Memory B cell (primary cell): ENCODE measurements at regions not wholly inside any gene's neighbourhood (a gene's known extent, or its start where the extent isn't known, plus 50 kb on each side); places are given as distances from the start of the nearest gene placed in this dataset.

Experiments
- ATAC-seq: fragments of 150-1000 bp; cut with Tn5 transposase; 2 replicates; pipeline ENCODE4 v1.10.0; 2021; ENCODE audit warnings: low read depth, mild to moderate bottlenecking, moderate library complexity
- DNase-seq, 2 donors: peaks; one replicate each; pipeline ENCODE4 v3.0.0; 2022; ENCODE audit warnings: low spot score in 2 of 2
- H3K27ac Mint-ChIP-seq: one replicate; pipeline ENCODE4 v1.8.0; 2022; ENCODE audit warnings: mild to moderate bottlenecking, moderate library complexity, mixed read lengths
- H3K27me3 Mint-ChIP-seq: one replicate; pipeline ENCODE4 v1.8.0; 2022; ENCODE audit warnings: mixed read lengths
- H3K36me3 Mint-ChIP-seq: one replicate; pipeline ENCODE4 v1.8.0; 2022; ENCODE audit warnings: mild to moderate bottlenecking, mixed read lengths
- H3K4me1 Mint-ChIP-seq: one replicate; pipeline ENCODE4 v1.8.0; 2022; ENCODE audit warnings: mixed read lengths
- H3K4me3 Mint-ChIP-seq: one replicate; pipeline ENCODE4 v1.8.0; 2022; ENCODE audit warnings: mild to moderate bottlenecking, moderate library complexity, mixed read lengths
- H3K9me3 Mint-ChIP-seq: one replicate; pipeline ENCODE4 v1.8.0; 2022; ENCODE audit warnings: mixed read lengths

- Mint-ChIP-seq H3K4me3 (no peak overlapping the region), H3K4me1 (no peaks in the 10 kb centered on the region), H3K9me3 (peaks cover 11% of the 10 kb centered on the region), H3K27me3 (no peaks in the 10 kb centered on the region), H3K36me3 (peaks cover 2% of the 10 kb centered on the region), H3K27ac (no peak overlapping the region)
- ATAC-seq (no peak), DNase-seq (no peak)
These were observed 1242.7 kb upstream of the MIR17HG start for GRCh38 chr13:90104764-90105163.

- H3K4me1 Mint-ChIP-seq = no peaks in the 10 kb centered on the region
- H3K27me3 Mint-ChIP-seq = no peaks in the 10 kb centered on the region
- ATAC-seq (no peak), DNase-seq (no peak)
- no peak overlapping the region for H3K27ac Mint-ChIP-seq
- H3K9me3 Mint-ChIP-seq = peaks cover 12% of the 10 kb centered on the region
- H3K36me3 Mint-ChIP-seq = peaks cover 2% of the 10 kb centered on the region
- H3K4me3 Mint-ChIP-seq = no peak overlapping the region
These were observed 1242.2 kb upstream of the MIR17HG start for GRCh38 chr13:90105276-90105675.

GRCh38 chr13:90105849-90106496, 1241.5 kb upstream of the MIR17HG start:
- DNase-seq (no peak), ATAC-seq (no peak)
- Mint-ChIP-seq H3K4me1 (no peaks in the 10 kb centered on the region), H3K9me3 (peaks cover 12% of the 10 kb centered on the region), H3K36me3 (peaks cover 2% of the 10 kb centered on the region), H3K27ac (no peak overlapping the region), H3K27me3 (no peaks in the 10 kb centered on the region), H3K4me3 (no peak overlapping the region)

- ATAC-seq (no peak), DNase-seq (no peak)
- Mint-ChIP-seq H3K9me3 (peaks cover 12% of the 10 kb centered on the region), H3K36me3 (peaks cover 2% of the 10 kb centered on the region), H3K27ac (no peak overlapping the region), H3K4me3 (no peak overlapping the region), H3K27me3 (no peaks in the 10 kb centered on the region), H3K4me1 (no peaks in the 10 kb centered on the region)
These were observed 1239.8 kb upstream of the MIR17HG start for GRCh38 chr13:90107661-90108060.

GRCh38 chr13:90108547-90108946, 1238.9 kb upstream of the MIR17HG start:
- H3K27ac Mint-ChIP-seq = no peak overlapping the region
- H3K27me3 Mint-ChIP-seq = no peaks in the 10 kb centered on the region
- DNase-seq (no peak), ATAC-seq (no peak)
- no peak overlapping the region for H3K4me3 Mint-ChIP-seq
- H3K36me3 Mint-ChIP-seq = no peaks in the 10 kb centered on the region
- H3K9me3 Mint-ChIP-seq = peaks cover 9% of the 10 kb centered on the region
- no peaks in the 10 kb centered on the region for H3K4me1 Mint-ChIP-seq

GRCh38 chr13:90116121-90116520, 1231.4 kb upstream of the MIR17HG start:
- Mint-ChIP-seq H3K27me3 (no peaks in the 10 kb centered on the region), H3K27ac (no peak overlapping the region), H3K4me3 (no peak overlapping the region), H3K9me3 (peaks cover 12% of the 10 kb centered on the region), H3K4me1 (no peaks in the 10 kb centered on the region), H3K36me3 (no peaks in the 10 kb centered on the region)
- ATAC-seq = no peak
- DNase-seq = no peak

GRCh38 chr13:90118467-90119071, 1228.9 kb upstream of the MIR17HG start:
- DNase-seq (no peak), ATAC-seq (no peak)
- peaks cover 9% of the 10 kb centered on the region for H3K9me3 Mint-ChIP-seq
- H3K27me3 Mint-ChIP-seq = no peaks in the 10 kb centered on the region
- H3K4me1 Mint-ChIP-seq = no peaks in the 10 kb centered on the region
- H3K27ac Mint-ChIP-seq = no peak overlapping the region
- no peak overlapping the region for H3K4me3 Mint-ChIP-seq
- no peaks in the 10 kb centered on the region for H3K36me3 Mint-ChIP-seq

- H3K27ac Mint-ChIP-seq = no peak overlapping the region
- DNase-seq (no peak), ATAC-seq (no peak)
- peaks cover 7% of the 10 kb centered on the region for H3K9me3 Mint-ChIP-seq
- no peaks in the 10 kb centered on the region for H3K4me1 Mint-ChIP-seq
- H3K36me3 Mint-ChIP-seq = no peaks in the 10 kb centered on the region
- H3K4me3 Mint-ChIP-seq = no peak overlapping the region
- H3K27me3 Mint-ChIP-seq = no peaks in the 10 kb centered on the region
These were observed 1227.5 kb upstream of the MIR17HG start for GRCh38 chr13:90120026-90120425.

- Mint-ChIP-seq H3K27ac (no peak overlapping the region), H3K36me3 (no peaks in the 10 kb centered on the region), H3K9me3 (peaks cover 4% of the 10 kb centered on the region), H3K4me3 (no peak overlapping the region), H3K4me1 (no peaks in the 10 kb centered on the region), H3K27me3 (no peaks in the 10 kb centered on the region)
- ATAC-seq (no peak), DNase-seq (no peak)
These were observed 1225.7 kb upstream of the MIR17HG start for GRCh38 chr13:90121784-90122183.

GRCh38 chr13:90122531-90122930, 1225.0 kb upstream of the MIR17HG start:
- peaks cover 4% of the 10 kb centered on the region for H3K9me3 Mint-ChIP-seq
- H3K4me1 Mint-ChIP-seq = no peaks in the 10 kb centered on the region
- no peaks in the 10 kb centered on the region for H3K36me3 Mint-ChIP-seq
- H3K27ac Mint-ChIP-seq = no peak overlapping the region
- H3K27me3 Mint-ChIP-seq = no peaks in the 10 kb centered on the region
- H3K4me3 Mint-ChIP-seq = no peak overlapping the region
- no peak for ATAC-seq
- DNase-seq = no peak

- no peaks in the 10 kb centered on the region for H3K4me1 Mint-ChIP-seq
- ATAC-seq (no peak), DNase-seq (no peak)
- H3K27ac Mint-ChIP-seq = no peak overlapping the region
- no peaks in the 10 kb centered on the region for H3K36me3 Mint-ChIP-seq
- H3K9me3 Mint-ChIP-seq = peaks cover 2% of the 10 kb centered on the region
- H3K4me3 Mint-ChIP-seq = no peak overlapping the region
- no peaks in the 10 kb centered on the region for H3K27me3 Mint-ChIP-seq
These were observed 1211.9 kb upstream of the MIR17HG start for GRCh38 chr13:90135558-90135957.

- ATAC-seq (no peak), DNase-seq (no peak)
- Mint-ChIP-seq H3K4me1 (no peaks in the 10 kb centered on the region), H3K9me3 (no peaks in the 10 kb centered on the region), H3K36me3 (no peaks in the 10 kb centered on the region), H3K27ac (no peak overlapping the region), H3K4me3 (no peak overlapping the region), H3K27me3 (no peaks in the 10 kb centered on the region)
These were observed 1205.2 kb upstream of the MIR17HG start for GRCh38 chr13:90142251-90142650.

- H3K27me3 Mint-ChIP-seq = no peaks in the 10 kb centered on the region
- no peak for DNase-seq
- no peaks in the 10 kb centered on the region for H3K36me3 Mint-ChIP-seq
- no peak overlapping the region for H3K27ac Mint-ChIP-seq
- no peaks in the 10 kb centered on the region for H3K4me1 Mint-ChIP-seq
- ATAC-seq = no peak
- peaks cover 7% of the 10 kb centered on the region for H3K9me3 Mint-ChIP-seq
- no peak overlapping the region for H3K4me3 Mint-ChIP-seq
These were observed 1193.1 kb upstream of the MIR17HG start for GRCh38 chr13:90154311-90154960.

- H3K4me1 Mint-ChIP-seq = no peaks in the 10 kb centered on the region
- H3K36me3 Mint-ChIP-seq = no peaks in the 10 kb centered on the region
- H3K27me3 Mint-ChIP-seq = no peaks in the 10 kb centered on the region
- ATAC-seq (no peak), DNase-seq (no peak)
- H3K9me3 Mint-ChIP-seq = peaks cover 3% of the 10 kb centered on the region
- no peak overlapping the region for H3K4me3 Mint-ChIP-seq
- no peak overlapping the region for H3K27ac Mint-ChIP-seq
These were observed 1191.1 kb upstream of the MIR17HG start for GRCh38 chr13:90156390-90156789.

GRCh38 chr13:90168953-90169352, 1178.5 kb upstream of the MIR17HG start:
- ATAC-seq = no peak
- no peaks in the 10 kb centered on the region for H3K4me1 Mint-ChIP-seq
- no peak overlapping the region for H3K27ac Mint-ChIP-seq
- peaks cover 11% of the 10 kb centered on the region for H3K9me3 Mint-ChIP-seq
- no peak overlapping the region for H3K4me3 Mint-ChIP-seq
- no peak for DNase-seq
- H3K27me3 Mint-ChIP-seq = no peaks in the 10 kb centered on the region
- H3K36me3 Mint-ChIP-seq = no peaks in the 10 kb centered on the region
